OCI-LY1 (cell line): ENCODE measurements at regions not wholly inside any gene's neighbourhood (a gene's known extent, or its start where the extent isn't known, plus 50 kb on each side); places are given as distances from the start of the nearest gene placed in this dataset.

Source experiments
- EZH2 ChIP-seq: fragments of 200-600 bp; sonication (generic), shearing (Covaris generic); IDR thresholded peaks from 2 replicates; pipeline ENCODE4 v1.8.0; 2017; ENCODE audit warnings: borderline replicate concordance, mixed run types, mild to moderate bottlenecking, antibody characterized with exemption, low read length, moderate library complexity, mixed read lengths
- TF ChIP-seq, protein P1 (sequence below): fragments of 200-600 bp; sonication (generic), shearing (Covaris generic); IDR thresholded peaks from 2 replicates; pipeline ENCODE4 v1.5.1; 2017; ENCODE audit warnings: mild to moderate bottlenecking, antibody characterized with exemption, low read length, moderate library complexity, mixed read lengths

DNA sequence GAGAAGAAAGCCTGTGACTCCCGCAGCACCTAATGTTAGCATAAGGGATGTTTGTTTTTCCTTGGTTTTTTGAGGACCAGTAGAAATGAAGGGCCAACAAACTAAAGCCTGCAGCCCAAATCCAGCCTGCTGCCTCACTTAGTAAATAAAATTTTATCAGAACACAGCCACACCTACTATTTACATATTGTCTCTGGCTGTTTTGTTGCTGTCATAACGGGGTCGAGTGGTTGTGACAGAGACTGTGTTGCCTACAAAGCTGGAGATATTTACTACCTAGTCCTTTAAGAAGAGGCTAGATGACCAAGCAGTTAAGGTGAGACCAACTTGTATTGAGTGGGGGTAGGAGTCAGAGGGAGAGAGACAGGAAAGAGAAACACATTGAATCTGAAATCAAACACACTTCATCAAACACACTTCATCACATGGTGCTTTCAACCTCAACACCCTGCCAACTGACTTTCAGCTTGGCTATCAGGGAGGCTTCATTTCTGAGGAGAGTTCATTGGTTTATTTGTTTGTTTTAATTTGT, 546.3 kb upstream of the CDH11 start:
- TF ChIP-seq, protein P1, sequence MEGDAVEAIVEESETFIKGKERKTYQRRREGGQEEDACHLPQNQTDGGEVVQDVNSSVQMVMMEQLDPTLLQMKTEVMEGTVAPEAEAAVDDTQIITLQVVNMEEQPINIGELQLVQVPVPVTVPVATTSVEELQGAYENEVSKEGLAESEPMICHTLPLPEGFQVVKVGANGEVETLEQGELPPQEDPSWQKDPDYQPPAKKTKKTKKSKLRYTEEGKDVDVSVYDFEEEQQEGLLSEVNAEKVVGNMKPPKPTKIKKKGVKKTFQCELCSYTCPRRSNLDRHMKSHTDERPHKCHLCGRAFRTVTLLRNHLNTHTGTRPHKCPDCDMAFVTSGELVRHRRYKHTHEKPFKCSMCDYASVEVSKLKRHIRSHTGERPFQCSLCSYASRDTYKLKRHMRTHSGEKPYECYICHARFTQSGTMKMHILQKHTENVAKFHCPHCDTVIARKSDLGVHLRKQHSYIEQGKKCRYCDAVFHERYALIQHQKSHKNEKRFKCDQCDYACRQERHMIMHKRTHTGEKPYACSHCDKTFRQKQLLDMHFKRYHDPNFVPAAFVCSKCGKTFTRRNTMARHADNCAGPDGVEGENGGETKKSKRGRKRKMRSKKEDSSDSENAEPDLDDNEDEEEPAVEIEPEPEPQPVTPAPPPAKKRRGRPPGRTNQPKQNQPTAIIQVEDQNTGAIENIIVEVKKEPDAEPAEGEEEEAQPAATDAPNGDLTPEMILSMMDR, result no peak
- no peak for TF ChIP-seq EZH2
